ENCODE measurements at regions not wholly inside any gene's neighbourhood (a gene's known extent, or its start where the extent isn't known, plus 50 kb on each side); places are given as distances from the start of the nearest gene placed in this dataset.

DNA sequence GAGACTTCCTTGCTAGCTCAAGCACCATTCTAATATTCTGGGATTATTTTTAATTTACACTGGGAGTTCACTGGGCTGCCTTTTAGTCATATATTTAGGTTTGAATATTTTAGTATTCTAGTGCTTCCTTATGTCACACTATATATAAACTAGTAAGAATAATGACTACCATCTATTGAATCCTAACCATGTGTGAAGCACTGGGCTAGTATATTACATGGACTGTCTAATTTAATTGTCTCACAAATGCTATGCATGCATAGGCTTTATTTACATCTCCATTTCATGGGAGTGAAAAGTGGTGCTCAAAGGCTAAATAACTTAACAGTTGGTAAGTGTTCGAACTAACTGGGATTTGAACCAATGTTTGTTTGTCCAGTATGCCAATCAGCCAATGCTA lies 272.4 kb downstream of the RND3 start:
- CTCF ChIA-PET, result no interaction called here
- Histone ChIP-seq H3K4me1 (ENCODE audit: insufficient read depth, low read length) (peaks cover 10% of the 10 kb centered on the region; the same call in 1 of the 2 replicates), H4K20me1 (ENCODE audit: low read length) (no peaks in the 10 kb centered on the region), H3K79me2 (ENCODE audit: low read length) (no peaks in the 10 kb centered on the region), H3K9me2 (replicated peaks; ENCODE audit: low read length) (no peaks in the 10 kb centered on the region), H3F3A (ENCODE audit: low read length, unreplicated experiment) (no peaks in the 10 kb centered on the region), H3K36me3 (ENCODE audit: low read depth, low read length) (no peaks in the 10 kb centered on the region), H3K9ac (ENCODE audit: low read length) (no peak overlapping the region), H3K4me3 (ENCODE audit: low read length) (no peak overlapping the region), H3K9me3 (ENCODE audit: low read length) (no peaks in the 10 kb centered on the region), H3K4me2 (ENCODE audit: low read length) (no peak overlapping the region), H2AFZ (ENCODE audit: low read length) (no peak overlapping the region), H3K27ac (ENCODE audit: low read length) (no peak overlapping the region), H3K27me3 (ENCODE audit: low read length) (no peaks in the 10 kb centered on the region)
- DNase-seq (no peak), ATAC-seq (no peak)
- POLR2A ChIA-PET (ENCODE audit: unreplicated experiment), result no interaction called here
- intact Hi-C loops (cut with micrococcal nuclease), result no loop called here
- BruUV-seq (replicated peaks), result no TSS peak
- TF ChIP-seq EZH2phosphoT487 (IDR thresholded peaks at IDR 0.05; ENCODE audit: borderline replicate concordance, low read length) (no peak), EZH2 (IDR thresholded peaks at IDR 0.05; ENCODE audit: low read length, unreplicated experiment) (no peak), CTCF (conservative IDR thresholded peaks at IDR 0.05; ENCODE audit: low read depth, low read length) (no peak)

DNA sequence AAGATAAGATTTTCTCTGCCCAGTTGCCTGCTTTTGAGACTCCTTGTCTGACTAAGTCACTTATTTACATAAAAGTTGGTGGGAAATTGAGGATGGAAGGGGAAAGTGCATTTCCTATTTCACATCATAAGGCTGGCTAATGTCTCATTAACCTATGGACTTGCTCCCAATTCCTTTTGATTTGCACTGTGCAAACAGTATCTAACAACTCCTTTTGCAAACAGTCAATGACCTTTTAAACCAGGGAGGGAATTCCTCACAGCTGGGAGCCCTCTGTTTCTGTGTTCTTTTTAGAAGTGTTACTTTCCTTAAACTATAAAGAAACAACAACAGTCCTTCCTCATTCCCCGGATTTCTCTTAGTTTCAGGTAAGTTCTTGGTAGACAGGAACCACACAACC lies 272.8 kb downstream of the RND3 start:
- no TSS peak for BruUV-seq (replicated peaks)
- H3K9me3 ChIP-seq (ENCODE audit: low read length), result no peaks in the 10 kb centered on the region
- no peaks in the 10 kb centered on the region for H3K27me3 ChIP-seq (ENCODE audit: low read length)
- intact Hi-C loops (cut with micrococcal nuclease), result no loop called here
- no peaks in the 10 kb centered on the region for H3K9me2 ChIP-seq (replicated peaks; ENCODE audit: low read length)
- ATAC-seq (peak; percentile 62), DNase-seq (peak; percentile 28)
- H3K9ac ChIP-seq (ENCODE audit: low read length), result no peak overlapping the region
- no peak overlapping the region for H2AFZ ChIP-seq (ENCODE audit: low read length)
- no peaks in the 10 kb centered on the region for H4K20me1 ChIP-seq (ENCODE audit: low read length)
- H3K79me2 ChIP-seq (ENCODE audit: low read length), result no peaks in the 10 kb centered on the region
- ChIA-PET POLR2A (ENCODE audit: unreplicated experiment) (no interaction called here), CTCF (no interaction called here)
- no peak overlapping the region for H3K4me2 ChIP-seq (ENCODE audit: low read length)
- no peak overlapping the region for H3K27ac ChIP-seq (ENCODE audit: low read length)
- H3F3A ChIP-seq (ENCODE audit: low read length, unreplicated experiment), result no peaks in the 10 kb centered on the region
- TF ChIP-seq CTCF (conservative IDR thresholded peaks at IDR 0.05; ENCODE audit: low read depth, low read length) (no peak), EZH2phosphoT487 (IDR thresholded peaks at IDR 0.05; ENCODE audit: borderline replicate concordance, low read length) (no peak), EZH2 (IDR thresholded peaks at IDR 0.05; ENCODE audit: low read length, unreplicated experiment) (no peak)
- H3K4me1 ChIP-seq (ENCODE audit: insufficient read depth, low read length), result peaks cover 10% of the 10 kb centered on the region; the same call in 1 of the 2 replicates
- H3K36me3 ChIP-seq (ENCODE audit: low read depth, low read length), result no peaks in the 10 kb centered on the region
- H3K4me3 ChIP-seq (ENCODE audit: low read length), result no peak overlapping the region

- intact Hi-C loops (cut with micrococcal nuclease), result no loop called here
- BruUV-seq (replicated peaks), result no TSS peak
- H2AFZ ChIP-seq (ENCODE audit: low read length), result no peak overlapping the region
- no peak overlapping the region for H3K27ac ChIP-seq (ENCODE audit: low read length)
- CTCF ChIA-PET, result no interaction called here
- no peaks in the 10 kb centered on the region for H3K9me2 ChIP-seq (replicated peaks; ENCODE audit: low read length)
- POLR2A ChIA-PET (ENCODE audit: unreplicated experiment), result no interaction called here
- no peak for ATAC-seq
- no peaks in the 10 kb centered on the region for H3K79me2 ChIP-seq (ENCODE audit: low read length)
- H3F3A ChIP-seq (ENCODE audit: low read length, unreplicated experiment), result no peaks in the 10 kb centered on the region
- peaks cover 10% of the 10 kb centered on the region; the same call in 1 of the 2 replicates for H3K4me1 ChIP-seq (ENCODE audit: insufficient read depth, low read length)
- H3K9me3 ChIP-seq (ENCODE audit: low read length), result no peaks in the 10 kb centered on the region
- H3K4me2 ChIP-seq (ENCODE audit: low read length), result no peak overlapping the region
- TF ChIP-seq CTCF (conservative IDR thresholded peaks at IDR 0.05; ENCODE audit: low read depth, low read length) (no peak), EZH2 (IDR thresholded peaks at IDR 0.05; ENCODE audit: low read length, unreplicated experiment) (no peak), EZH2phosphoT487 (IDR thresholded peaks at IDR 0.05; ENCODE audit: borderline replicate concordance, low read length) (no peak)
- no peak overlapping the region for H3K4me3 ChIP-seq (ENCODE audit: low read length)
- H4K20me1 ChIP-seq (ENCODE audit: low read length), result no peaks in the 10 kb centered on the region
- H3K9ac ChIP-seq (ENCODE audit: low read length), result no peak overlapping the region
- no peaks in the 10 kb centered on the region for H3K27me3 ChIP-seq (ENCODE audit: low read length)
- no peaks in the 10 kb centered on the region for H3K36me3 ChIP-seq (ENCODE audit: low read depth, low read length)
- no peak for DNase-seq
These were observed 274.7 kb downstream of the RND3 start for GRCh38 chr2:150212722-150213171.

Measured in PC-3 (cell line).